OCI-LY3 (cell line): ENCODE measurements at regions not wholly inside any gene's neighbourhood (a gene's known extent, or its start where the extent isn't known, plus 50 kb on each side); places are given as distances from the start of the nearest gene placed in this dataset.

Experiments used
- CTCF ChIP-seq: fragments of 200-600, 300-600 bp; sonication (generic); IDR thresholded peaks from 2 replicates; pipeline ENCODE4 v1.5.1; 2014; ENCODE audit warnings: antibody characterized with exemption, low read length, low read depth
- EZH2phosphoT487 ChIP-seq: fragments of 200-600 bp; shearing (Covaris generic); IDR thresholded peaks from 2 replicates; pipeline ENCODE4 v1.6.1; 2018; ENCODE audit warnings: antibody characterized with exemption, mixed run types, low read depth

GRCh38 chr1:220957233-220957605 is 78.0 kb downstream of the HLX start:
- TF ChIP-seq CTCF = no peak
- no peak for TF ChIP-seq EZH2phosphoT487
